Epithelial cell of prostate (primary cell): ENCODE measurements at regions not wholly inside any gene's neighbourhood (a gene's known extent, or its start where the extent isn't known, plus 50 kb on each side); places are given as distances from the start of the nearest gene placed in this dataset.

ENCODE experiments used
- DNase-seq: peaks from one replicate; pipeline ENCODE4 v3.0.0-alpha.2; 2011; ENCODE audit warnings: low read depth, low spot score
- H3K27ac ChIP-seq: fragments of 450-650 bp; 2 replicates; pipeline ENCODE4 v1.5.1; 2017; ENCODE audit warnings: mild to moderate bottlenecking

GRCh38 chr5:22926574-22926973 is 73.4 kb upstream of the CDH12 start:
- no peak overlapping the region for H3K27ac ChIP-seq
- no peak for DNase-seq

GRCh38 chr5:22918511-22918910 is 65.4 kb upstream of the CDH12 start:
- no peak for DNase-seq
- H3K27ac ChIP-seq: no peak overlapping the region

GRCh38 chr5:22916393-22916792 is 63.2 kb upstream of the CDH12 start:
- DNase-seq: no peak
- no peak overlapping the region for H3K27ac ChIP-seq

- no peak for DNase-seq
These were observed 57.9 kb upstream of the CDH12 start for GRCh38 chr5:22911019-22911418.

GRCh38 chr5:22910523-22910922 is 57.4 kb upstream of the CDH12 start:
- H3K27ac ChIP-seq: no peak overlapping the region
- DNase-seq: no peak

More at GRCh38 chr5:22911019-22911418, 57.9 kb upstream of the CDH12 start:
- H3K27ac ChIP-seq: no peak overlapping the region

- DNase-seq: no peak
- H3K27ac ChIP-seq: no peak overlapping the region
These were observed 55.4 kb upstream of the CDH12 start for GRCh38 chr5:22908586-22908985.

- no peak overlapping the region for H3K27ac ChIP-seq
- DNase-seq: no peak
These were observed 55.0 kb upstream of the CDH12 start for GRCh38 chr5:22908129-22908528.
